Suprapubic skin (tissue), 4 donors: ENCODE measurements at regions not wholly inside any gene's neighbourhood (a gene's known extent, or its start where the extent isn't known, plus 50 kb on each side); places are given as distances from the start of the nearest gene placed in this dataset.

Source experiments
- DNase-seq, 2 donors: peaks; one replicate each; pipeline ENCODE4 v3.0.0-alpha.2; 2019; ENCODE audit warnings: low spot score in 2 of 2
- H3K27ac ChIP-seq: fragments of 200-600 bp; sonication (generic); one replicate; pipeline ENCODE4 v1.5.1; 2019
- H3K27me3 ChIP-seq: fragments of 200-600 bp; sonication (generic); one replicate; pipeline ENCODE4 v1.5.1; 2019
- H3K36me3 ChIP-seq: fragments of 200-600 bp; sonication (generic); one replicate; pipeline ENCODE4 v1.5.1; 2019
- H3K4me1 ChIP-seq: fragments of 200-600 bp; sonication (generic); one replicate; pipeline ENCODE4 v1.5.1; 2019
- H3K4me3 ChIP-seq: fragments of 200-600 bp; sonication (generic); one replicate; pipeline ENCODE4 v1.5.1; 2019; ENCODE audit warnings: mild to moderate bottlenecking
- H3K9me3 ChIP-seq: fragments of 200-600 bp; sonication (generic); one replicate; pipeline ENCODE4 v1.5.1; 2019
- CTCF ChIP-seq, 2 donors: fragments of 200-600 bp in 1 of 2; fragments of 450-650 bp in 1 of 2; sonication (generic) in 1 of 2; IDR thresholded peaks; one replicate each; pipeline ENCODE4 v1.5.1; 2016 to 2019; ENCODE audit warnings: antibody characterized with exemption in 2 of 2, mild to moderate bottlenecking in 1 of 2, moderate library complexity in 1 of 2
- EP300 ChIP-seq: sonication (generic); formaldehyde crosslinking; IDR thresholded peaks from one replicate; pipeline ENCODE4 v1.6.1; 2017; ENCODE audit warnings: antibody characterized with exemption
- POLR2A ChIP-seq, 2 donors: fragments of 450-650 bp; IDR thresholded peaks; one replicate each; pipeline ENCODE4 v1.6.1; 2017; ENCODE audit warnings: antibody characterized with exemption in 2 of 2, mild to moderate bottlenecking in 2 of 2, moderate library complexity in 2 of 2
- POLR2AphosphoS5 ChIP-seq, 3 donors: sonication (generic); formaldehyde crosslinking; IDR thresholded peaks; one replicate each; pipeline ENCODE4 v1.6.1; 2017; ENCODE audit warnings: antibody characterized with exemption in 3 of 3
- WGBS: methylation state at CpG from one replicate; pipeline ENCODE4 v1.1.5; 2018; 5-methylcytosine and 5-hydroxymethylcytosine counted together

- no peak overlapping the region for H3K4me3 ChIP-seq
- no peaks in the 10 kb centered on the region for H3K9me3 ChIP-seq
- TF ChIP-seq EP300 (no peak), CTCF (IDR thresholded peaks at IDR 0.05) (no peak), POLR2A (IDR thresholded peaks at IDR 0.05) (no peak), POLR2AphosphoS5 (IDR thresholded peaks at IDR 0.05) (no peak)
- no peaks in the 10 kb centered on the region for H3K27me3 ChIP-seq
- no peak overlapping the region for H3K27ac ChIP-seq
- 100% methylated on average over 2 of the region's 2 CpGs for WGBS
- no peak for DNase-seq
- peaks cover 10% of the 10 kb centered on the region for H3K4me1 ChIP-seq
- no peaks in the 10 kb centered on the region for H3K36me3 ChIP-seq
Measured at GRCh38 chr2:216275890-216276289, 96.4 kb downstream of the MARCHF4 start.

- Histone ChIP-seq H3K27me3 (no peaks in the 10 kb centered on the region), H3K36me3 (no peaks in the 10 kb centered on the region), H3K4me1 (peaks cover 5% of the 10 kb centered on the region), H3K4me3 (no peak overlapping the region), H3K27ac (no peak overlapping the region), H3K9me3 (no peaks in the 10 kb centered on the region)
- 29% methylated on average over 4 of the region's 4 CpGs for WGBS
- DNase-seq = no peak
- TF ChIP-seq POLR2A (IDR thresholded peaks at IDR 0.05) = no peak
- TF ChIP-seq POLR2AphosphoS5 (IDR thresholded peaks at IDR 0.05) = no peak
- no peak for TF ChIP-seq CTCF (IDR thresholded peaks at IDR 0.05)
- TF ChIP-seq EP300 = no peak
Measured at GRCh38 chr2:216274194-216274840, 98.0 kb downstream of the MARCHF4 start.

- no peak overlapping the region for H3K4me3 ChIP-seq
- H3K36me3 ChIP-seq = no peaks in the 10 kb centered on the region
- DNase-seq = no peak
- no peaks in the 10 kb centered on the region for H3K4me1 ChIP-seq
- H3K9me3 ChIP-seq = no peaks in the 10 kb centered on the region
- no peak overlapping the region for H3K27ac ChIP-seq
- TF ChIP-seq EP300 = no peak
- TF ChIP-seq CTCF (IDR thresholded peaks at IDR 0.05) = no peak
- no peak for TF ChIP-seq POLR2A (IDR thresholded peaks at IDR 0.05)
- TF ChIP-seq POLR2AphosphoS5 (IDR thresholded peaks at IDR 0.05) = no peak
- no peaks in the 10 kb centered on the region for H3K27me3 ChIP-seq
- 97% methylated on average over 6 of the region's 6 CpGs for WGBS
Measured at GRCh38 chr2:216261042-216261537, 111.2 kb downstream of the MARCHF4 start.

- DNase-seq = no peak
- no peak overlapping the region for H3K27ac ChIP-seq
- TF ChIP-seq POLR2A (IDR thresholded peaks at IDR 0.05) (no peak), POLR2AphosphoS5 (IDR thresholded peaks at IDR 0.05) (no peak)
- H3K27me3 ChIP-seq = no peaks in the 10 kb centered on the region
- no peaks in the 10 kb centered on the region for H3K4me1 ChIP-seq
- H3K4me3 ChIP-seq = no peak overlapping the region
- H3K9me3 ChIP-seq = no peaks in the 10 kb centered on the region
- no peaks in the 10 kb centered on the region for H3K36me3 ChIP-seq
- WGBS = 84% methylated on average over 4 of the region's 4 CpGs
Measured at GRCh38 chr2:216260629-216261028, 111.7 kb downstream of the MARCHF4 start.

GRCh38 chr2:216259081-216259480 is 113.2 kb downstream of the MARCHF4 start:
- Histone ChIP-seq H3K9me3 (no peaks in the 10 kb centered on the region), H3K27me3 (no peaks in the 10 kb centered on the region), H3K4me3 (no peak overlapping the region), H3K36me3 (no peaks in the 10 kb centered on the region), H3K4me1 (no peaks in the 10 kb centered on the region), H3K27ac (no peak overlapping the region)
- TF ChIP-seq POLR2A (IDR thresholded peaks at IDR 0.05) = no peak
- no peak for DNase-seq
- WGBS = 86% methylated on average over 7 of the region's 8 CpGs

- TF ChIP-seq POLR2AphosphoS5 (IDR thresholded peaks at IDR 0.05) = no peak
- no peak for TF ChIP-seq CTCF (IDR thresholded peaks at IDR 0.05)
- no peak for TF ChIP-seq EP300
- TF ChIP-seq POLR2A (IDR thresholded peaks at IDR 0.05) = no peak
- H3K9me3 ChIP-seq = no peaks in the 10 kb centered on the region
- H3K4me3 ChIP-seq = no peak overlapping the region
- 60% methylated on average over 3 of the region's 3 CpGs for WGBS
- H3K4me1 ChIP-seq = no peaks in the 10 kb centered on the region
- no peaks in the 10 kb centered on the region for H3K27me3 ChIP-seq
- no peak overlapping the region for H3K27ac ChIP-seq
- H3K36me3 ChIP-seq = no peaks in the 10 kb centered on the region
- DNase-seq = no peak
Measured at GRCh38 chr2:216257089-216257488, 115.2 kb downstream of the MARCHF4 start.
